IPS-18c (cell line): ENCODE measurements at regions not wholly inside any gene's neighbourhood (a gene's known extent, or its start where the extent isn't known, plus 50 kb on each side); places are given as distances from the start of the nearest gene placed in this dataset.
"Not testable (repeated sequence)": the region's sequence is repeated elsewhere in the genome, so short reads cannot be mapped to it uniquely, and the experiment has no call there.

ENCODE experiments used
- H3K4me3 ChIP-seq: 2 replicates; pipeline ENCODE4 v1.7.0; 2013; ENCODE audit warnings: low read depth, mild to moderate bottlenecking, low read length, moderate library complexity; ENCODE audit not compliant: insufficient read depth
- H3K9me3 ChIP-seq: one replicate; pipeline ENCODE4 v1.6.1; 2013; ENCODE audit warnings: mild to moderate bottlenecking, low read length, moderate library complexity; ENCODE audit not compliant: control insufficient read depth, insufficient read depth

DNA sequence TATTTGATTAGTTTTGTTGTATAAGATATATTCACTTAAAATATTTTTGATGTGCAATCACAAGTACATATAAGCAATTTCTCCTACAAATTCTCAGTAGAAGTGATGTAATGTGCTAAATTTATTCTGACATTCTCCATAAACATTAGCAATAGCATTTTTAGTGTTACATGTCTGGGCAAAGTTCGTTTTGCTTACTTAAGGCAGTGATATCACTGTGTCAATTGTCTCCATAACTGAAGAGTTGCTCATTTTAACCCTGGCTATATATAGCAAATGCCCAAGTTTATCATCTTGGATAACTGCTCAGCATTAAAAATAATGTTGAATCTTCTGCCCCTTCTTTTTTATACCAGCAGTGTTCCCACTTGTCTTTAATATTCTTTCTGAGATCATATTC lies 340.0 kb upstream of the NDST4 start:
- Histone ChIP-seq H3K9me3 (peaks cover 2% of the 10 kb centered on the region), H3K4me3 (no peak overlapping the region)

DNA sequence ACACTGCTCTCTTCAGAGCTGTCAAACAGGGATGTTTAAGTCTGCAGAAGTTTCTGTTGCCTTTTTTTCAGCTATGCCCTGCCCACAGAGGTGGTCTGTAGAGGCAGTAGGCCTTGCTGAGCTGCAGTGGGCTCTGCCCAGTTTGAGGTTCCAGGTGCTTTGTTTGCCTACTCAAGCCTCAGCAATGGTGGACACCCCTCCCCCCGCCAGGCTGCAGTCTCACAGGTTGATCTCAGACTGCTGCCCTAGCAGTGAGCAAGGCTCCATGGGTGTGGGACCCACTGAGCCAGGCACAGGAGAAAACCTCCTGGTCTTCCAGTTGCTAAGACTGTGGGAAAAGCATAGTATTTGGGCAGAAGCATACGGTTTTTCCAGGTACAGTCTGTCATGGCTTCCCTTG lies 338.8 kb upstream of the NDST4 start:
- not testable (repeated sequence) for H3K9me3 ChIP-seq, H3K4me3 ChIP-seq

DNA sequence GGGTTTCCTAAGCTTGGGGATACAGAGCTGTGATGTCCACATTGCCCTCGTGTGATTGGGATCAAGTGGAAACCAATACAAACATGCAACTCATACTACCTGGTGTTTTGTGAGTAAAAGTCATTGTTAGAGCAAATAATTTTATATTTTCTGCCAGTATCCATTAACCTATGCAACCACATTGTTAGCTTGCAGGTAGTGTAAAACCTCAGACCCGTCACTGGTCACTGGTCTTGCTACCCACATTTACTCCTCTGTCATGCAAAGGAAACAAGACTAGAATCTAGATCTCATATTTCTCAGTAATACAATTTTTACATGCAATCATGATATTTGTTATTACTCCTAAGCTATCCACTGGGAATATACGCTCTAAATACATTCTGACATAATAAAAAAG lies 324.3 kb upstream of the NDST4 start:
- no peak overlapping the region for H3K4me3 ChIP-seq
- H3K9me3 ChIP-seq = no peaks in the 10 kb centered on the region

DNA sequence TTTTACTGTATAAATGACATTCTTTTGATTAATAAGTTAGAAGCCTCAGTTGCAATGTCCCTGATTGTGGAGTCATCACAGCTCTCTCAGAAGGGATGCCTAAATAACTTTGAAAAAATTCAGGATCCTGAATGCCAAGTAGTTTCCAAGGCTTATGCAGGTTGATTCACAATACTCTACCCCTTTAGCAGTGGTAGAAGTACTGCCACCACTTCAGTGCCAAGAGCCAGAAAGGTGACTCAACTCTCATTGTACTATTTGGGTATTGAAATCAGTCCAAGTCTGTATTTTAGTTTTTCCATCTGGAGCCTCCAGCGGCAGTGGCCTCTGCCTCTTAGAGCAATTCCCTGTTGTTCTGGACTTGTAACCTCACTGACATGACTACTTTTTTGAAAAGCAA lies 320.1 kb upstream of the NDST4 start:
- Histone ChIP-seq H3K9me3 (no peaks in the 10 kb centered on the region), H3K4me3 (no peak overlapping the region)

DNA sequence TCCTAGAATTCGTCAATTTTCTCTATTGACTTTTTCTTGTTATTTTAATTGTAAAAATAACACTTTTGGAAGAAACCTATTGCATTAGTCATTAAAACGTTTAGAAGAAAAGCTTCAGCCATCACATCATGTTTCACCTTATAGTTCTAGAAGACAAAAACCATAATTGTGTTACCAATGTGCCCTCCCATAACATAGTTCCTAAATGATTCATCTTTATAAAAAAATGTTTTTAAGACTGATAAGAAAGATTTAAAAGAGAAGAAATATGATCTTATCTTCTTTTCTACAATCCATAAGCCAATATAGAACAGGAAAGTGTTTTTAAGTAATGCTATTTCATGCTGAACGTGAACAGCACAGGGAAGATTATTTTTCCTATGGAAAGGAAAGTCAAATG lies 316.6 kb upstream of the NDST4 start:
- no peaks in the 10 kb centered on the region for H3K9me3 ChIP-seq
- H3K4me3 ChIP-seq = no peak overlapping the region

DNA sequence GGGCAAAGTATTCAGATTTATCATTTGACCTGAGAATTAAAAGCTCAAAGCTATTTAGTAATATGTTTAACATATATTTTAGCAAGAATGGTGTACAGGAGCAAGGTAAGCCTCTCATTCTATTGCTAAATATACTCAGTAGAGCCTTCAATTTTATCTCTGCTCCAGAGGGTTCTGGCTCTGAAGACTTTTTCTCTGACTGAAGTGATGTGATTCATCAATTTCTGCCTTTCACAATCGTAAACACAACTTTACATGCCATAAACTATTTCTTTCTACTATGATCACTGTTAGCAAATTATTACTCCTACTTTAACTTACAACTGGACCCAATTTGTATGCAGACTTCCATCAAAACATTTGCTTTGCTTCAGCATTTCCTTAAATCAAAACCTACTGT lies 315.0 kb upstream of the NDST4 start:
- Histone ChIP-seq H3K9me3 (no peaks in the 10 kb centered on the region), H3K4me3 (no peak overlapping the region)

DNA sequence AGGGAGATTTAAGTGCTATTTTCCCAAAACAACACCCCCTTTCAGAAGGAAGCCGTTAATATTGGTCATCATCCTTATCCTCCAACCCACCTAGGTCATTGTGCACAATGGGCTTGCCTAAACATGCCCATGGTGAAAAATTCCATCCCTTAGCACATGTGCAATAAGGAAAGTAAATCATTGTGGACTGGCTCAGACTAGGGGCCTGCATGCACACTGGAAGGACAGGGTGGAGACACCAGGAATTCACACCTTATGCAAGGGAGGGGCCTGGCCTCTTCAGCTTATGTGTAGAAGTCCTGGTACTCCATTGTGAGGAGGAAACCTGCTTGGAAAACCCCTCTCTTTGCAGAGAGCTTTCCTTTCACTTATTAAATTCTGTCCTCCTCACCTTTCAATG lies 311.4 kb upstream of the NDST4 start:
- peaks cover 4% of the 10 kb centered on the region for H3K9me3 ChIP-seq
- H3K4me3 ChIP-seq = no peak overlapping the region; the same call in 1 of the 2 replicates

DNA sequence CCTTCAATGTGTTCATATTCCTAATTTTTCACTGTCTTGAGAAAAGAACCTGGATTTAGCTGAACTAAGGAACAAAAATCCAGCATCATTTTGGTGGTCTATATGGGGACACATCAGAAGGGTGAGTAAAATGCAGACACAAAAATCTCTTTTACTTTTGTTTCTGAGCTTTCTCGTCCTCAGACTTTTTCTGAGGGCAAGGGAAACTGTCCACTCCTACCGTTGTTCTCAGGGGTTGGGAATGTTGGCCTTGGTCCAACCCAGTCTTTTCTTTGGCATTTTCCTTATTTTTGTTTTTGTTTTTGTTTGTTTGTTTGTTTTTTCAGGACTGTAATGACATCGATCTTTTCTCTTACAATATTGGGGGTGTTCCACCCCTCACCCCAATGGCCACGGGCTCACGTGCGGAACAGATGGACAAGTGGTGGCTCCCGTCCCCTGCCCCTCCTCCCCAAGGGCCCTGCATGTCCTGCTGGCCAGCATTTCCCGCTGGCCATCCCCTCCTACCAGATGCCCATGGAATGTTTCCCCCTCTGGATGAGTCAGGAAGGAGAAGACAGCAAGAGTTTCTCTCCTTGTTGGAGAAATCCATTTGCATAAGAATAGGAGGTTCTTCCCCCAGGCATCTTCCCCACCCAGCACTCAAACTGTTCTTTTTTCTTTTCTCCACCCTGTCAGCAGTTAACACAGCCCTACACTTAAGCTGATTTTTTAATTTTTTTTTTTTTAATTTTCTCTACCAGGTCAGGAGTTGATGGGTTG lies 305.4 kb upstream of the NDST4 start:
- Histone ChIP-seq H3K9me3 (peaks cover 4% of the 10 kb centered on the region), H3K4me3 (no peak overlapping the region)

DNA sequence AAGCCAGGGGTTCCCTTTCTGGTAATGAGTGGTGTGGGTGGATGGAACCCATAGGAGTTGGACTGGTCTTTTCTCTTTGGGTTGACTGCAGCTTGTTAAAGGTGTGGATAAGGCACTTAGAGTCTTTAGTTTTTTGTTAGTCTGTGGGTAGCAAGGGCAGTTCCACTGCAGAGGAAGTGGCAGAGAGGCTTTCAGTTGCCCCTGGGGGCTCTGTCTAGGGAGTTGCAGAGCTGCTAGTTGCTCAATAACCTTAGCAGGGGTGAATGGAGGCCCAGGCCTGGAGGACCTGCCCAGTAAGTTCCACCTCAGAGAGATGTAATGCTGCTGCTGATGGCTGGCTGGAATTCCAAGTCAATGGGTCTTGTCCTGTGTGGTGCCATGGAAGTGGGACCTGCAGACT lies 282.6 kb upstream of the NDST4 start:
- H3K9me3 ChIP-seq = no peaks in the 10 kb centered on the region
- no peak overlapping the region for H3K4me3 ChIP-seq

DNA sequence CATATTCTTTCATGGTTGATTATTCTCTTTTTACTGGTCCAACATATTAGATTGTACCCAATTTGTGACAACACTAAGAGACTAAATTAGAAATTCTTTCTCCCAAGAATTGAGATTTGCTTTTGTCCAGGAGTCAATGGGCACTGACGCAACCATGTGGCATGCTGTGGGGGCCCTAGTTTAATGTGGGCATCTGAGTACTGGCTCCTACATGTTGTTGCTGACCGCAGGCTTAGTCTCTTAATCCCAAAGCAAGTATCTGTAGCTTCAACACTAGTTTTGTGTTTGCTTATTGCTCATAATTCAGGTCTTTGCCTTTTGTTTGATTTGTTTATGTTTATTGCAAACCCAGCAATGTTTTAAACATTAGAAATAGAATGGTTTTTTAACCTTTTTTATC lies 263.4 kb upstream of the NDST4 start:
- no peak overlapping the region for H3K4me3 ChIP-seq
- no peaks in the 10 kb centered on the region for H3K9me3 ChIP-seq

DNA sequence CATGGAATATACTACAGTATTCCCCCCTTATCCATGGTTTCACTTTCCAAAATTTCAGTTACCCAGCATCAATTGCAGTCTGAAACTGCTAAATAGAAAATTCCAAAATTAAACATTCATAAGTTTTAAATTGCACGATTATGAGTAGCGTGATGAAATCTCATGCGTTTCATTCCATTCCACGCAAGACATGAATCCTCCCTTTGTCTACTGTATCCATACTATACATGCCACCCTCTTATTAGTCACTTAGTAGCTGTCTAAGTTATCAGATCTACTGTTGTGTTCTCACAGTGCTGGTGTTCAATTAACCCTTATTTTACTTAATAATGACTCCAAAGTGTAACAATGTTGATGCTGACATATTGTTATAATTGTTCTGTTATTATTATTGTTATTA lies 261.2 kb upstream of the NDST4 start:
- H3K9me3 ChIP-seq = no peaks in the 10 kb centered on the region
- H3K4me3 ChIP-seq = no peak overlapping the region

DNA sequence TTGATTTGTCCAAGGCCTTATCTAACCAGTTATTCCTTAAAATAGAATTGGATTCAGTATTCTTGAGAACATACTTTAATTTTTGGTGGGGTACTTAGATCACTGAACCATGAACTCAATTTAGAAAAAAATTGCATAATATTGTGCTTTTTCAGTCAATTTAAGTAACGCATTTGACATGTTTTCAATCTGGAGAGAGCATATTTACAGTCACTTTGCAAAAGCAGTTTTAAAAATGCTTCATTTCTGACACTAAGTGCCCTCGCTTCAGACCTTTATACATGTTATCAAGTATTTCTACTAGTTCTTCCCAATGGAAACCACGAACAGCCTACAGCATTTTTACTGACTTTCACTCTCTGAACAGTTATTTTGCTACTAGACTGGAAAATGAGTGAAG lies 257.1 kb upstream of the NDST4 start:
- Histone ChIP-seq H3K4me3 (no peak overlapping the region), H3K9me3 (no peaks in the 10 kb centered on the region)

DNA sequence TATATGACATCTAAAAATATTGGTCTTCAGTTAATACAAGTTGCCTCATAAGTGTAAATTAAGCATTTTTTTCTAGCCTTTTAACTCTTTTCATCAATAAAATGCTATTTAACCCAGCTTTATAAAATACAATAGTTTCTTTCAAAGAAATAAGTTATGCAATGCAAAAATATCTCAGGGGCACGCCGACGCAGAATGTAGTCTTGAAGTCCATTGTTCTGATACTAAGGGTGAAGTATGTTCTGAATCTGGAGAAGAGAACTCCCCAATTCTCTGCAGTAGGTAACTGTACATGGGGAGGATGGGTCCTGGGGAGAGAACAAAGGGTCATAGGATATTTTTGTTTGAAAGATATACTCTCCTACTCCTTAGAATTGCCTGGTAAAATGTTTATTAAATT lies 256.6 kb upstream of the NDST4 start:
- H3K4me3 ChIP-seq = no peak overlapping the region
- no peaks in the 10 kb centered on the region for H3K9me3 ChIP-seq

DNA sequence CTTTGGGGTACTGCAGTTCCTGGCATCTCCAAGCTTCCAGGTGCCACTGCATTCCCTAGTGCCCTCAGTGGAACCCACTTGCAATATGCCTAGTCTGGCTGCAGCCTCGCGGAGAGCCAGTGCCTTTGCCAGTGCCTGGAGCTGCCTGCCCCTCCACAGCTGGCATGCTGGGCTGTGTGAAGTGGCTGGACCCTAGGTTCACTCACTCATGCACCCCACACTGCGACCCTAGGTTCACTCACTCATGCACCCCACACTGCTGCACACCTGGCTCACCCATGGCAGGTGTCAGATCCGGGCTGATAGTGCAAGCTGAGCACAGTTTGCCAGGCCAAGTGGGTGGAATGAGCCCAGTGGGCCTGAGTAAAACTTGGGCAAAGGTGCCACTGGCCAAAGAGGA lies 253.0 kb upstream of the NDST4 start:
- no peaks in the 10 kb centered on the region for H3K9me3 ChIP-seq
- no peak overlapping the region for H3K4me3 ChIP-seq

DNA sequence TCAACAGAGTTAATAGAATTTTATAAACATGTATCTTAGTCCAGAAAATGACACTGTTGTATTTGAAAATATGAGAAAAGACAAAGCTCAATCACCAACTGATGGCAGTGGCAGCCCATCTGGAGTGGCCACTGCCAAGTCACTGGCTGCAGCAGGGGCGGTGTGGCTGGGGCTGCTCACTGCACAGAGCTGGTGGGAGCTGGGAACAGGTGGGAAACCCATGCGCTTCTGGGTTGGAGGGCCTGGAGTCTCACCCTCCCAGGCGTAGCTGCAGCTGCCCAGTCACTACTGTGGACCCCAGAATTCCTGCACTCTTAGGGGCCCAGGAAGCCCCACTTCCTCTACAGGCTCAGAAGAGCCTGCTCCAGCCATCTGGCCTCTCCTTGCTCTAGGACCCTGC lies 251.8 kb upstream of the NDST4 start:
- no peaks in the 10 kb centered on the region for H3K9me3 ChIP-seq
- no peak overlapping the region for H3K4me3 ChIP-seq

DNA sequence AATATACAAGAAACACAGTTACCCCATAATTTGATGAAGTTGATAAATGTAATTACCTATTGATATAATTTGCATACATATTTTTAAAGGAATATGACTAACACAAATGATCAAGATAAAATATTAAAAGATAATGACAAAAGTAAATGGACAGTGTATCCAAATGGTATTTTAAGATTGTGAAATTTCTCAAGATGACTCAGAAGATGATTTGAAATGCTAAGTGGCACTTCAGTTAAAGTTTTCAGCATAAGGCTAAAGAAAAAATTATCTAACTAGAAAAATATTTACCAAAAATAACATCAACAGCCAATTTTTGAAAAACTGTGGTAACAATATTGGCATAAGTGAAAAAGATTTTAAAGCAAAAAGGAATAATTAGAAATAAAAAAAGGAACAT lies 248.4 kb upstream of the NDST4 start:
- no peaks in the 10 kb centered on the region for H3K9me3 ChIP-seq
- no peak overlapping the region for H3K4me3 ChIP-seq

DNA sequence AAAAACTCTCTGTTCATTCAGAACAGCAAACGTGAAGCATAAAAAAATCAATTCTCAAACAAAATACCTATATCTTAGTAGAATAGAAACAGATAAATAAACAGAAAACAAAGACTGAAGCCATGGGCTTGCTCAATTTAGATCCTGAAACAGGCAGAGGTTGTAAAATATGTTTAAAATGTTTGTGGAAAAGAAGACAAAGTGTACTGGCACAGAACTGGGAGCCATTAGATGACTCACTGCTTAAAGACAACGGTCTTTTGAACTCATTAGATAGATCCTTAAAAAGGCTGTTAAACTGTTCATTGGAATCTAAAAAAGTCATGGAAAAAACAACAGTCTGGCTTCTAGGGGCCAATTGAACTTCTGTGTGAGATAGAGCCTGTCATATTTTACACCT lies 247.0 kb upstream of the NDST4 start:
- H3K4me3 ChIP-seq = no peak overlapping the region
- H3K9me3 ChIP-seq = no peaks in the 10 kb centered on the region

DNA sequence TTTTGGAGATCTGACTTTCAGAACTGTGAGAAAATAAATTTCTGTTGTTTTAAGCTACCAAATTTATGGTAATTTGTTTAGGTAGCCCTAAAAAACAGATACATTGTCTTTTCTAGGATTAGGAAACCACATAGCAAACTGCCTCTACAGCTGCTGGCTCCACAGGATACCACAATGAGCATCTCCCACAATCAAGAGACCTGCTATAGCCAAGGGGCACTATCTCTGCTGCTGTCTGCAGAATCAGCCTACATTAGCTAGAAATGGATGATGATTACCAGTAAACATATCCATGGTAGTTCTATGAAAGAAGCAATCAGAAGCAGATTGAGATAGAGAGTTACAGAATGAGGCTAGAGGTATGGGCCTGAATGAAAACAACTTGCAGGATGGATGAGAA lies 244.4 kb upstream of the NDST4 start:
- peaks cover 2% of the 10 kb centered on the region for H3K9me3 ChIP-seq
- H3K4me3 ChIP-seq = no peak overlapping the region

DNA sequence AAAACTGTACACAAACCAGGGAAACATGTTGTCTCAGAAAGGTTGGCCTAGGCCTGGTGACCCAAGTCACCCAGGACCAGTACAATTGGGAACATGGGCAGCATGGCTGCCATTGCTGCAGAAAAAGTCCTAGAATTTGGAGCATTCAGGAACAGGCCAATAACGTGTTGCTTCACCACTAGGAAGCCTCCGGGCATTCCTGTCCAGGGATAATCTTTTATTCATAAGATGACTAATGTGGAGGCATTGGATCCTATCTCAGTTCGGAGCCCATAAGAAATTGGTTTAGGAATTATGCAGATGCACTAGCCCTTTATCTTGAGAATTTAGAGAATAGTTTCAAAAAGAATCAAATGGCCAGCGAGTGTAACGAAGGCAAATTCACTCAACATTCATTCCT lies 242.8 kb upstream of the NDST4 start:
- H3K9me3 ChIP-seq = peaks cover 2% of the 10 kb centered on the region
- H3K4me3 ChIP-seq = no peak overlapping the region
